Lower lobe of right lung (tissue), 2 donors: ENCODE measurements at regions not wholly inside any gene's neighbourhood (a gene's known extent, or its start where the extent isn't known, plus 50 kb on each side); places are given as distances from the start of the nearest gene placed in this dataset.

Source experiments
- ATAC-seq, 2 donors: fragments of 200-7000 bp; cut with Tn5 transposase; one replicate each; pipeline ENCODE4 v1.9.1; 2020 to 2022; ENCODE audit warnings: mild to moderate bottlenecking in 2 of 2, moderate library complexity in 2 of 2
- DNase-seq: peaks from one replicate; pipeline ENCODE4 v3.0.0-alpha.2; 2020
- H3K27ac ChIP-seq: fragments of 200-600 bp; one replicate; pipeline ENCODE4 v1.8.0; 2022
- H3K27me3 ChIP-seq: fragments of 200-600 bp; one replicate; pipeline ENCODE4 v1.8.0; 2022; ENCODE audit warnings: low read depth
- H3K36me3 ChIP-seq: fragments of 200-600 bp; one replicate; pipeline ENCODE4 v1.8.0; 2022; ENCODE audit warnings: mild to moderate bottlenecking
- H3K4me1 ChIP-seq: fragments of 200-600 bp; one replicate; pipeline ENCODE4 v1.8.0; 2022
- H3K4me3 ChIP-seq: fragments of 200-600 bp; one replicate; pipeline ENCODE4 v1.8.0; 2022; ENCODE audit warnings: mild to moderate bottlenecking
- H3K9me3 ChIP-seq: fragments of 200-600 bp; one replicate; pipeline ENCODE4 v1.8.0; 2022
- intact Hi-C: fragments of 100-400 bp; cut with DNase I; formaldehyde crosslinking; loops from one replicate; pipeline ENCODE4 v1.11.0; 2022
- TF ChIP-seq, protein P1 (sequence below): fragments of 200-600 bp; IDR thresholded peaks from one replicate; pipeline ENCODE4 v1.8.0; 2022; ENCODE audit warnings: antibody characterized with exemption, mild to moderate bottlenecking
- donor health status: DM: no; HTN: yes; CAD: no; lungs with severe emphysema.

DNA sequence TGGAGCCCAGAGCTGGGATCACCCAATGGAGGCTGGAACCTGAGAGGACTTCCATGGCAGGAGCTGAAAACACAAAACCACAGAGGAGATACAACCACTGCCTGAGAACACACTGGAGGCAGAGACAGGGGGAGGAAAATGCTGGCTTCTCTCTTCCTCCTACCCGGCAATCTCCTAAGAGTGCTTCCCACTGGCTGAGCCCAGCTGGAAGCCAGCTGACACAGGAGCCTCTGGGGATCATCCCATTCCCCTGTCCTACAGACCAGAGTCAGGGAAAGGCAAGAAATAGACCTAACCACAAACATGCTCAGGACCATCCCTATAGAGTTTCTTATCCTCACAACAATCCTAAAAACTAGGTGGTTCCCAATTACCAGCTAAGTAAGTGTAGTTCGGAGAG lies 112.4 kb upstream of the CDH5 start:
- TF ChIP-seq, protein P1, sequence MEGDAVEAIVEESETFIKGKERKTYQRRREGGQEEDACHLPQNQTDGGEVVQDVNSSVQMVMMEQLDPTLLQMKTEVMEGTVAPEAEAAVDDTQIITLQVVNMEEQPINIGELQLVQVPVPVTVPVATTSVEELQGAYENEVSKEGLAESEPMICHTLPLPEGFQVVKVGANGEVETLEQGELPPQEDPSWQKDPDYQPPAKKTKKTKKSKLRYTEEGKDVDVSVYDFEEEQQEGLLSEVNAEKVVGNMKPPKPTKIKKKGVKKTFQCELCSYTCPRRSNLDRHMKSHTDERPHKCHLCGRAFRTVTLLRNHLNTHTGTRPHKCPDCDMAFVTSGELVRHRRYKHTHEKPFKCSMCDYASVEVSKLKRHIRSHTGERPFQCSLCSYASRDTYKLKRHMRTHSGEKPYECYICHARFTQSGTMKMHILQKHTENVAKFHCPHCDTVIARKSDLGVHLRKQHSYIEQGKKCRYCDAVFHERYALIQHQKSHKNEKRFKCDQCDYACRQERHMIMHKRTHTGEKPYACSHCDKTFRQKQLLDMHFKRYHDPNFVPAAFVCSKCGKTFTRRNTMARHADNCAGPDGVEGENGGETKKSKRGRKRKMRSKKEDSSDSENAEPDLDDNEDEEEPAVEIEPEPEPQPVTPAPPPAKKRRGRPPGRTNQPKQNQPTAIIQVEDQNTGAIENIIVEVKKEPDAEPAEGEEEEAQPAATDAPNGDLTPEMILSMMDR: no peak
- no peaks in the 10 kb centered on the region for H3K9me3 ChIP-seq
- peaks cover 2% of the 10 kb centered on the region for H3K27me3 ChIP-seq
- no peak for DNase-seq
- no peak for ATAC-seq
- H3K4me1 ChIP-seq: no peaks in the 10 kb centered on the region
- no peak overlapping the region for H3K4me3 ChIP-seq
- no peaks in the 10 kb centered on the region for H3K36me3 ChIP-seq
- no peak overlapping the region for H3K27ac ChIP-seq
- intact Hi-C loops: no loop called here

DNA sequence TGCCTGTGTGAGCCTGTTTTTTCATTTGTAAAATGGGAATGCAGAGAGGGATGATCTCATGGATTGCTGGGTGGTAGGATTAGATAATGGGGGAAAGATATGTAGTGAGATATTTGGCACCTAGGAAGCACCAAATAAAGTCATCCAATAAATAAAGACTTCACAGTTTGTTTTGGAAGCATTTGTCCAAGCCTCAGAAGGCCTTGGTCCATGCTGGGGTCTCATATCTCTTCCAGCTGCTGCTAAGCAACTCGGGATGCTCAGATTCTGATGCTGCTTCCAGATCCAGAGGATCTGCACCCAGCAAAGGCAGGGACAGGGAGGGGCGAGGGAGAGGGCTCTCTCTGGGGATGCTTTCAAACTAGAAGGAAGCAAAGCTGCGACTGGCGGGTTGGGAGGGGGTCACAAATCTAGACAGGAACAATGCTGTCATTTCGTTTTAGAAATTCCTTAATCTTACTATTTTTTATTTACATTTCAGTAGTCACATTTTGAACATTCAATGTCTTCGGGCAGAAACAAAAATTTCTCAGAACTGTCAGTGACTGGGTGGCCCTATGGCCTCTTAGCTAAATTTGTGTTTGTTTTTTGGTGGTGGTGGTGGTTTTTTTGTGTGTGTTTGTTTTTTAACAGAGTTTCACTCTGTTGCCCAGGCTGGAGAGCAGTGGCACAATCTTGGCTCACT lies 114.9 kb upstream of the CDH5 start:
- H3K27ac ChIP-seq: peak overlapping the region; percentile 62
- no peak overlapping the region for H3K4me3 ChIP-seq
- DNase-seq (no peak), ATAC-seq (no peak)
- peaks cover 2% of the 10 kb centered on the region for H3K27me3 ChIP-seq
- no peaks in the 10 kb centered on the region for H3K36me3 ChIP-seq
- intact Hi-C loops: no loop called here
- H3K9me3 ChIP-seq: no peaks in the 10 kb centered on the region
- H3K4me1 ChIP-seq: no peaks in the 10 kb centered on the region
- TF ChIP-seq, protein P1: no peak

DNA sequence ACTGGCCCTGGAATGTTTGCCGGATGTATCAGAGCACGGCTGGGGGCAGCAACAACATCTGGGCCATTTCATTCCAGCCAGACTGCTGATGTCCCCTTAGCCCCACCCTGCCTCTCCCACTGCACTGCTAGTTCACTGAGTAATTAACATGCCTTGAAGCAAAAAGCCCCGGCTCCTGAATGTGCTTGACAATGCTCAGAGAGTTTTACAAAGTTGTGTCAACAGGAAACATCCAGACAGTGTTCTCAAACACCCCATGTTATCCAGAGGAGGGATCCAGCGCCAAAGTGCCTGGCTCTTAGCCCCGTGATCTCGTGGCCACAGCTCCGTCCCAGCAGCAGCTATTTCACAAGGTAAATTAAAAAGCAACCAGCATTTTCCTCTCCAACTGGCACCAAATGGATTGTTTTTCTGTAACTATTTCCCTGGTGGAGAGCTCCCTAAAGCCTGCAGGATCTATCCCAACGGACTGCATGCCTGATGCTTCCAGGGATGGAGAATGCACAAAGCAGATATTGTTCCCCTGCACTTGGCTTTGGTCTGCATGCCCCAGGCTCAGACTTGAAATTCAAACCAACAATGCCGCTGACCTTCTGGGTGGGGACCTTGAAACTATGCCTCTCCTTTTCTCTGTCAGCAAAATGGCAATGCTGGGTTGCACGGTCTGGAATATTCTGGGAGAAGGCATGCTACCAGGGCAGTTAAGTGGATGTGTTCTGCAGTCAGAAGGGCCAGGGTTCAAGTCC lies 115.6 kb upstream of the CDH5 start:
- no peaks in the 10 kb centered on the region for H3K4me1 ChIP-seq
- intact Hi-C loops: no loop called here
- peak; percentile 61 for DNase-seq
- peaks cover 2% of the 10 kb centered on the region for H3K27me3 ChIP-seq
- TF ChIP-seq, protein P1: no peak
- H3K36me3 ChIP-seq: no peaks in the 10 kb centered on the region
- no peaks in the 10 kb centered on the region for H3K9me3 ChIP-seq
- peak; percentile 62 to 81 for ATAC-seq
- H3K27ac ChIP-seq: peak overlapping the region; percentile 26
- no peak overlapping the region for H3K4me3 ChIP-seq

DNA sequence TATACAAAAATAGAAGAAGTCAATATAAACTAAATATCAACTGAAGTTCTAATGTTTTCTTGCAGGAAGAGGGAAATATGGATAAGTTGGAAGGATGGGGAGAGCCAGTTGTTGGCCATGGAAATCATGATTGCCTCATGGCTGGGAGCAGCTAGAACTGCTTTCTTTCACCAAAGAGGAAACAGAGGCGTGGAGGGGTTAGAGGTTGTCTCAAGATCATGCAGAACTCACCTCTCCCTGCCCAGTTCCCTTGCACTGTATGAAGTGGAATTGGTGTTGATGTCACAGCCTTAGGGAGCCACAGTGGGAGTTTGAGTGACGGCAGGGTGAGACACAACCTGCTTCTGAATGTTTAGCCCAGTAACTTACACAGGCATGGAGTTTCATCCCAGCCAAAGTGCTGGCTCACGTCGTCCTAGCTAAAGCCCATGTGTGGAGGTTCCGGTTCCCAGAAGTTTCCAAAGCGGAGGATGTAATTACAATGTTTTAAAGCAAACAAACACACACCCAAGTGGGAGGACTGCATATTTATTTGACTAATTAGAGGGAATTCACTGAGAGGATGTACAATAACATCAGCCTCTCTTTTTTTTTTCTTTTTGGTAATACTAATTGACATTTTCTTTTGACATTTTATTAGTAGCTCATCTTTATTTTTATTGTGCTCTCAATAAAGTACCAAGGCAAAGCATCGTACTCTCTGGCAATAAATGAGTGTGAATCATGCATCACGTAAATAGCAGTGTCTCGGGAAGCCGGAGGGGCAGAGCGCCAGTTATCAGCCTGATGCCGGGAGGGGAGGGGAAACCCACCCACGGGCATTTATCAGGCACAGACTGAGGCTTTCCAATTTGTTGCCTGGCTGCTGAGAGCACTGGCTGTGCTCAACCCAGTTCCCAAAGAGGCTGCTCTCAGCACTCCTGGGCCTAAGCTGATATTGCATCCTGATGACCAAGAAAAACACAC lies 118.7 kb upstream of the CDH5 start:
- ATAC-seq (peak; percentile 57 to 79), DNase-seq (no peak)
- Histone ChIP-seq H3K4me1 (no peaks in the 10 kb centered on the region), H3K9me3 (no peaks in the 10 kb centered on the region), H3K27me3 (no peaks in the 10 kb centered on the region), H3K27ac (peak overlapping the region; percentile 28), H3K4me3 (no peak overlapping the region), H3K36me3 (no peaks in the 10 kb centered on the region)
- TF ChIP-seq, protein P1: no peak
- intact Hi-C loops: no loop called here

DNA sequence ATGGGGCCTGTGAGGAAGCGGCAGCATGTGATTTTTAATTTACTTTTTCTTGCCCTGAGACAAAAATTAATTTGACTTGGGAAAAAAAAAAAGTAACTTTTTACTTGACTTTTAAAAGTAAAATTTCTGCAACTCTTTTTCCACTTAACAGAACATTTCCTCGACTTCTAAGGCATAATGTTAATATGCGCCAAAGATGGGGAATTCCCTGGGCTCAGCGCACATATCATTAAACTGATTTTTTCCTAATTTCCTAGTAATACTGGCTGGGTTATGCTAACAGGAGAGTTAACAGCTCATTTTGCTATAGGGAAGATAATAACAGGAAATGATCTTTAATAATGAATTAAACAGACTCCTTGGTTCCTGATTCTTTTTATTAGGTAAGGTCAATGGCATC lies 120.6 kb upstream of the CDH5 start:
- ATAC-seq (no peak), DNase-seq (no peak)
- TF ChIP-seq, protein P1: no peak
- Histone ChIP-seq H3K9me3 (no peaks in the 10 kb centered on the region), H3K4me3 (no peak overlapping the region), H3K27me3 (no peaks in the 10 kb centered on the region), H3K36me3 (no peaks in the 10 kb centered on the region), H3K4me1 (no peaks in the 10 kb centered on the region), H3K27ac (no peak overlapping the region)
- intact Hi-C loops: no loop called here
